ENCODE measurements at regions not wholly inside any gene's neighbourhood (a gene's known extent, or its start where the extent isn't known, plus 50 kb on each side); places are given as distances from the start of the nearest gene placed in this dataset.

DNA sequence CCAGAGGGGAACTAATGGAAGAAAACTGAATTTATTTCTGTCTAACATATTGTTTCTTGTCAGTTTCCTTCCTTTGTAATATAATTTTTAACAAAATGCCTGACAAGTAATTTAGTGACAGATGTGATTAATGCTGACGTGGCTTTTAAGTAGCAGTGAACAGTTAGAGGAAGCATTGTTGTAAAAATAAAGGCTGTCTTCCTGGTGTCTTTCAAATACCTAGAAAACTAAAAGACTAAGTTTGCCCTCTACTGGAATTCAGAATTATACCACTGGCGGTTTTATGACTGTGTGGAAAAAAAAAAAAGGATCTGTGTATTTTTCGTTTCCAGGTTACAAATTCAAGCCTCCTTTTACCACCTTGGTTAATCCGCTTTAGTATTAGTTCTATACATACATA is 217.1 kb upstream of the DPP6 start:
- H3K4me3 ChIP-seq = no peak overlapping the region
- H3K4me1 ChIP-seq = peaks cover 0 to 3% of the 10 kb centered on the region in 2 donors
- H3K27me3 ChIP-seq = no peaks in the 10 kb centered on the region
- H3K9me3 ChIP-seq = no peaks in the 10 kb centered on the region
- no peak for DNase-seq
- no peaks in the 10 kb centered on the region for H3K36me3 ChIP-seq
- TF ChIP-seq POLR2A (IDR thresholded peaks at IDR 0.05) = no peak
- TF ChIP-seq, protein P1, sequence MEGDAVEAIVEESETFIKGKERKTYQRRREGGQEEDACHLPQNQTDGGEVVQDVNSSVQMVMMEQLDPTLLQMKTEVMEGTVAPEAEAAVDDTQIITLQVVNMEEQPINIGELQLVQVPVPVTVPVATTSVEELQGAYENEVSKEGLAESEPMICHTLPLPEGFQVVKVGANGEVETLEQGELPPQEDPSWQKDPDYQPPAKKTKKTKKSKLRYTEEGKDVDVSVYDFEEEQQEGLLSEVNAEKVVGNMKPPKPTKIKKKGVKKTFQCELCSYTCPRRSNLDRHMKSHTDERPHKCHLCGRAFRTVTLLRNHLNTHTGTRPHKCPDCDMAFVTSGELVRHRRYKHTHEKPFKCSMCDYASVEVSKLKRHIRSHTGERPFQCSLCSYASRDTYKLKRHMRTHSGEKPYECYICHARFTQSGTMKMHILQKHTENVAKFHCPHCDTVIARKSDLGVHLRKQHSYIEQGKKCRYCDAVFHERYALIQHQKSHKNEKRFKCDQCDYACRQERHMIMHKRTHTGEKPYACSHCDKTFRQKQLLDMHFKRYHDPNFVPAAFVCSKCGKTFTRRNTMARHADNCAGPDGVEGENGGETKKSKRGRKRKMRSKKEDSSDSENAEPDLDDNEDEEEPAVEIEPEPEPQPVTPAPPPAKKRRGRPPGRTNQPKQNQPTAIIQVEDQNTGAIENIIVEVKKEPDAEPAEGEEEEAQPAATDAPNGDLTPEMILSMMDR (IDR thresholded peaks at IDR 0.05) = peak; percentile 3 to 31 (median 26)
- peak overlapping the region; percentile 39 to 43 for H3K27ac ChIP-seq
- intact Hi-C loops (cut with DNase I; ENCODE audit: low total_unique reads) = no loop called here

DNA sequence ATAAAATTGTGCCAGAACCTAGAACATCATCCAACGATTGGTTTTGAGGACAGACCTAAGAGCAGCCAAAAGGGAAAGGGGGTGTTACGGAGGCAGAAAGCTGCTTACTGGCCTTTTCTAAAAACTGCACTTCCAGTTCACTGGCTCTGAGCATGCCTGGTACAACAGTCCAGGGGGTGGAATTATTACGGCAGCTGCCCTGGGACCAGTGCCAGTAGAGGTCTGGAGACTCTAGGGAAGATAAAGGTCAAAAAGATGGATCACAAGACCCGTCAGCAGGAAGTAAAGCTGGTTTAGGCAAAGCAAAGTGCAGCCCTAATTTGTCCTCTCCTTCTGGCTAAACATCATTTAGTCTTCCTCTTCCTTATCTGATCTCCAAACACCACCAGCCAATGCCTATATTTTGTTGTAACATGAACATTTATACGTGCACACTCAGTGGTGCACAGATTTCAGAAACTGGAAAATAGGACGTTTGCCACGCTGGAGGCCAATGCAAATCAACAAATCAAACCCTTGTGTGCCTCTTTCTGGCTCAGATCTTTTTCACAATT is 216.4 kb upstream of the DPP6 start:
- H3K27me3 ChIP-seq = no peaks in the 10 kb centered on the region
- intact Hi-C loops (cut with DNase I; ENCODE audit: low total_unique reads) = no loop called here
- no peaks in the 10 kb centered on the region for H3K36me3 ChIP-seq
- H3K9me3 ChIP-seq = no peaks in the 10 kb centered on the region
- no peak for TF ChIP-seq POLR2A (IDR thresholded peaks at IDR 0.05)
- TF ChIP-seq, protein P1 (IDR thresholded peaks at IDR 0.05) = no peak
- H3K4me3 ChIP-seq = no peak overlapping the region
- H3K4me1 ChIP-seq = peaks cover 0 to 3% of the 10 kb centered on the region in 2 donors
- DNase-seq = peak; percentile 38 to 45
- peak overlapping the region; percentile 39 to 43 for H3K27ac ChIP-seq

DNA sequence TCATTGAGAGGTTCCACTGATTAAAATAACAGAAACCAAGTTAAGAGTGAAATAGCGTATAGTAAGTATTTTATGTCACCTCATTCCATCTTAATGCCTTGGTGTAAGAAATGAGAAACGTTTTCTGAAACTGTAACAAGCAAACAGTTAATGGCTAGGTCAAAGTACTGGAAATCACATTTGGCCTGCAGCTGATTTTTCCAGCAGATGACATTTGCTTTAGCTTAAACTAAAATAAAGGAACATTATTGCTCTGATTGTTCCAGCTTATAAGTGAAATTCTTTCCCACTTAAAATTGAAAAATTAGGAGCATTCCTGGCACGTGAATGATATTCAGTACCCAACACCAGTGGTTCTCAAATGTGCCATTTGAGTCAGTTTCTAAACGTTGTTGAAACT is 213.6 kb upstream of the DPP6 start:
- TF ChIP-seq, protein P1 (IDR thresholded peaks at IDR 0.05) = no peak
- TF ChIP-seq POLR2A (IDR thresholded peaks at IDR 0.05) = no peak
- Histone ChIP-seq H3K27me3 (no peaks in the 10 kb centered on the region), H3K4me3 (no peak overlapping the region), H3K4me1 (peaks cover 0 to 3% of the 10 kb centered on the region in 2 donors), H3K9me3 (no peaks in the 10 kb centered on the region), H3K36me3 (no peaks in the 10 kb centered on the region), H3K27ac (no peak overlapping the region)
- DNase-seq = no peak
- intact Hi-C loops (cut with DNase I; ENCODE audit: low total_unique reads) = no loop called here

DNA sequence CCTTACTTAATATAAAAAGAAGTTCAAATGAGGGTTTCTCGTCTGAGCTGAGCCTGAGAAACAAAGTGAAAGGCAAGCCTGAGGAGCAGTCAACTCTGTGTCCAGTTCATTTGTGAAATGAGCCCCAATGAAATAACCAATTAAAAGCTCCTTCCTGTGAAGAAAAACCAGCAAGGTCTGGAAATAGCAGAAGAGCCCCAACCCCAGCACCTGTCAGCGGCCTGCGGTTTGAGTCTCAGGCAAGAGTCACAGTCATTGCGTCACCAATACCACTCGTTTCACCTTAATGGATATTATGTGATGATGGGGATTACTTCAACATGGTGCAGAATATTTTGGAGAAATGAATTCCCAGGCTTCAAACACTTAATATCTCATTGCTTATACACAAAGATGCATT is 211.3 kb upstream of the DPP6 start:
- no peak overlapping the region for H3K27ac ChIP-seq
- DNase-seq = no peak
- no peaks in the 10 kb centered on the region for H3K4me1 ChIP-seq
- intact Hi-C loops (cut with DNase I; ENCODE audit: low total_unique reads) = no loop called here
- TF ChIP-seq POLR2A (IDR thresholded peaks at IDR 0.05) = no peak
- TF ChIP-seq, protein P1 (IDR thresholded peaks at IDR 0.05) = no peak
- H3K9me3 ChIP-seq = no peaks in the 10 kb centered on the region
- H3K27me3 ChIP-seq = no peaks in the 10 kb centered on the region
- no peak overlapping the region for H3K4me3 ChIP-seq
- H3K36me3 ChIP-seq = no peaks in the 10 kb centered on the region

DNA sequence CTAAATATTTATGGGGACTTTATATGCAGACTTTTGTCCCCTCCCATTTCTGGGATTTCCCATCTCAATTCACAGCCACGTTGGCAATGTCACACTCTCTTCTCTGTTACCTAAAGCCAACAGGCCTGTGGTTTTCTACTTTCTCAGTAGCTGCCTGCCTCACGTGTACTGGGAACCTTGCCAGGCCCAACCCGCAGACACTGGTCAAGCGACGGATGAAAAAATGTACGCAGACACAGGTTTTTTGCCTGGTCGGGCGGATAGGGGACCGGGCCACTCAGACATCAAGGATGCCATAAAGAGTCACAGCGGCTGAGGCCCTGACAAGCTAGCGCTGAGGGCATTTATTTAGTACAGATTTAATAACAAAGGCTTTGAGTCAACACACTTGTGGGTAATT is 204.4 kb upstream of the DPP6 start:
- DNase-seq = no peak
- H3K9me3 ChIP-seq = no peaks in the 10 kb centered on the region
- H3K27me3 ChIP-seq = no peaks in the 10 kb centered on the region
- H3K4me3 ChIP-seq = no peak overlapping the region
- intact Hi-C loops (cut with DNase I; ENCODE audit: low total_unique reads) = no loop called here
- H3K27ac ChIP-seq = no peak overlapping the region
- no peak for TF ChIP-seq POLR2A (IDR thresholded peaks at IDR 0.05)
- TF ChIP-seq, protein P1 (IDR thresholded peaks at IDR 0.05) = no peak
- H3K4me1 ChIP-seq = no peaks in the 10 kb centered on the region
- H3K36me3 ChIP-seq = no peaks in the 10 kb centered on the region
